ENCODE measurements at regions not wholly inside any gene's neighbourhood (a gene's known extent, or its start where the extent isn't known, plus 50 kb on each side); places are given as distances from the start of the nearest gene placed in this dataset.

DNA sequence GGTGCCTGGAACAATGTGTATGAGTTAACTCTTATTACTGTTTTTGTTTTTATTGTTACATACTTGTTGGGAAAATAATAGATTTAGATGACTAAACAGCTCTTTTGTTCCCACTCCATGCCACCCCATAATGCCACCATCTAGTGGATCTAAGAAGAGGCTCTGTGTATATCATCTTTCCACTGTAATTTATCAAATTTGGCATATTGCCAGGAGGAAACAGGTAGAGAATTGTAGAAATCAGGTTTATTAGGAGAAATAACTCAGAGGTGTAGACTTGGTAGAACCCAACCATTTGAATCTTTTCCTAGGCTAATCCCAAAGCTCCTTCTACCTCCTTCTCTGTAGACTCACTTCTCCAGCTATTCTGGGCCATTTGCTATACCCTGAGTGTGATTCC is 150.6 kb downstream of the GATB start:
- TF ChIP-seq, protein P1, sequence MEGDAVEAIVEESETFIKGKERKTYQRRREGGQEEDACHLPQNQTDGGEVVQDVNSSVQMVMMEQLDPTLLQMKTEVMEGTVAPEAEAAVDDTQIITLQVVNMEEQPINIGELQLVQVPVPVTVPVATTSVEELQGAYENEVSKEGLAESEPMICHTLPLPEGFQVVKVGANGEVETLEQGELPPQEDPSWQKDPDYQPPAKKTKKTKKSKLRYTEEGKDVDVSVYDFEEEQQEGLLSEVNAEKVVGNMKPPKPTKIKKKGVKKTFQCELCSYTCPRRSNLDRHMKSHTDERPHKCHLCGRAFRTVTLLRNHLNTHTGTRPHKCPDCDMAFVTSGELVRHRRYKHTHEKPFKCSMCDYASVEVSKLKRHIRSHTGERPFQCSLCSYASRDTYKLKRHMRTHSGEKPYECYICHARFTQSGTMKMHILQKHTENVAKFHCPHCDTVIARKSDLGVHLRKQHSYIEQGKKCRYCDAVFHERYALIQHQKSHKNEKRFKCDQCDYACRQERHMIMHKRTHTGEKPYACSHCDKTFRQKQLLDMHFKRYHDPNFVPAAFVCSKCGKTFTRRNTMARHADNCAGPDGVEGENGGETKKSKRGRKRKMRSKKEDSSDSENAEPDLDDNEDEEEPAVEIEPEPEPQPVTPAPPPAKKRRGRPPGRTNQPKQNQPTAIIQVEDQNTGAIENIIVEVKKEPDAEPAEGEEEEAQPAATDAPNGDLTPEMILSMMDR (conservative IDR thresholded peaks at IDR 0.05 in 1 of 2, IDR thresholded peaks at IDR 0.05 in 1 of 2; ENCODE audit: low read depth in 1 of 2, low read length in 2 of 2), result no peak
- TF ChIP-seq EZH2 (IDR thresholded peaks at IDR 0.05; ENCODE audit: low read length, missing control alignments), result no peak

Measured in fibroblast of lung (primary cell).